Suprapubic skin (tissue), 3 donors: ENCODE measurements at regions not wholly inside any gene's neighbourhood (a gene's known extent, or its start where the extent isn't known, plus 50 kb on each side); places are given as distances from the start of the nearest gene placed in this dataset.

Experiments
- CTCF ChIP-seq, 2 donors: fragments of 200-600 bp in 1 of 2; fragments of 450-650 bp in 1 of 2; sonication (generic) in 1 of 2; IDR thresholded peaks; one replicate each; pipeline ENCODE4 v1.5.1; 2016 to 2019; ENCODE audit warnings: antibody characterized with exemption in 2 of 2, mild to moderate bottlenecking in 1 of 2, moderate library complexity in 1 of 2
- EP300 ChIP-seq: sonication (generic); formaldehyde crosslinking; IDR thresholded peaks from one replicate; pipeline ENCODE4 v1.6.1; 2017; ENCODE audit warnings: antibody characterized with exemption

GRCh38 chr6:81383472-81383871, 369.0 kb downstream of the TENT5A start:
- TF ChIP-seq CTCF (IDR thresholded peaks at IDR 0.05) (no peak), EP300 (no peak)
